SK-N-MC (cell line): ENCODE measurements at regions not wholly inside any gene's neighbourhood (a gene's known extent, or its start where the extent isn't known, plus 50 kb on each side); places are given as distances from the start of the nearest gene placed in this dataset.
"Not testable (repeated sequence)": the region's sequence is repeated elsewhere in the genome, so short reads cannot be mapped to it uniquely, and the experiment has no call there.

ENCODE experiments used
- EZH2 ChIP-seq: fragments of 200-600 bp; sonication (generic); IDR thresholded peaks from one replicate; pipeline ENCODE4 v1.6.1; 2017; ENCODE audit warnings: antibody characterized with exemption
- FOXP2 ChIP-seq: optimal IDR thresholded peaks from 2 replicates; pipeline ENCODE3; 2011; ENCODE audit warnings: mild to moderate bottlenecking, moderate library complexity; ENCODE audit not compliant: insufficient read depth; ENCODE audit errors: extremely low read length, control extremely low read depth
- POLR2AphosphoS5 ChIP-seq: IDR thresholded peaks from 2 replicates; pipeline ENCODE4 v1.6.1; 2012; ENCODE audit warnings: mild to moderate bottlenecking, low read depth, low read length, borderline replicate concordance

- TF ChIP-seq EZH2, POLR2AphosphoS5, FOXP2: not testable (repeated sequence)
Measured at GRCh38 chr2:91558234-91558633, 2866.8 kb downstream of the RPIA start.
